Adipocyte (in vitro differentiated cells): ENCODE measurements at regions not wholly inside any gene's neighbourhood (a gene's known extent, or its start where the extent isn't known, plus 50 kb on each side); places are given as distances from the start of the nearest gene placed in this dataset.
"Not testable (repeated sequence)": the region's sequence is repeated elsewhere in the genome, so short reads cannot be mapped to it uniquely, and the experiment has no call there.

Source experiments
- DNase-seq: peaks from one replicate; pipeline ENCODE4 v3.0.0-alpha.2; 2015; ENCODE audit warnings: low read depth
- H3K27me3 ChIP-seq: replicated peaks from 2 replicates; pipeline ENCODE4 v1.7.0; 2013; ENCODE audit warnings: mild to moderate bottlenecking, low read length, moderate library complexity; ENCODE audit not compliant: control insufficient read depth, insufficient read depth
- H3K36me3 ChIP-seq: 2 replicates; pipeline ENCODE4 v1.7.0; 2013; ENCODE audit warnings: low read length, mild to moderate bottlenecking, moderate library complexity; ENCODE audit not compliant: control insufficient read depth, insufficient read depth, severe bottlenecking
- H3K4me1 ChIP-seq: 2 replicates; pipeline ENCODE4 v1.7.0; 2013; ENCODE audit warnings: mild to moderate bottlenecking, low read length, moderate library complexity; ENCODE audit not compliant: control insufficient read depth, insufficient read depth
- H3K4me3 ChIP-seq: 2 replicates; pipeline ENCODE4 v1.7.0; 2013; ENCODE audit warnings: mild to moderate bottlenecking, low read length, moderate library complexity
- H3K9ac ChIP-seq: 2 replicates; pipeline ENCODE4 v1.7.0; 2013; ENCODE audit warnings: mild to moderate bottlenecking, low read length, moderate library complexity
- H3K9me3 ChIP-seq: 2 replicates; pipeline ENCODE4 v1.7.0; 2013; ENCODE audit warnings: mild to moderate bottlenecking, low read length, moderate library complexity; ENCODE audit not compliant: control insufficient read depth

- Histone ChIP-seq H3K27me3 (no peaks in the 10 kb centered on the region), H3K9me3 (no peaks in the 10 kb centered on the region)
- DNase-seq: no peak
Observed at GRCh38 chr3:177778633-177779032, 581.4 kb upstream of the TBL1XR1 start.

DNA sequence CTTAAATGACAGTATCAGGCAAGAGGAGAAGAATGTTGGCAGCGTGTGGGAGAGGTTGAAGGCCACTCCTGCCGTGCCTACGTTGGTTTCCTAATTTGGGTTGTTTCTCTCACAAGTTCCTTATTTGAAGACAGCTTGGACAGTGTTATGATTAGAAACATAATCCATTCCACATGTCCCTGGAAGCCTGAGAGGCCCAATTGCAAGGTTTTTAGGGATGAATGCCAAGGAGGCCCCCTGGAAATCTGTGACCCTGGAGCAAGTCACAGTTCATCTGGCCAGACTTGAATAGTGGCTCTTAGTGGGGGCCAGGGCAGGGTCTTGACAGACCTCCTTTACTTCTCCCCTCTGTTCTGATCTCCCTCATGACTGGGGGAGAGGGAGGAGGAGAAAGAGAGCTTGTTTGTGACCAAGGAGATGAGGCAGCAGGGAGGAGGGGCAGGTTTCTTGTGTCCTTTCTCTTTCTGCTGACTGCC, 584.4 kb upstream of the TBL1XR1 start:
- Histone ChIP-seq H3K9ac (peak overlapping the region; percentile 74), H3K9me3 (no peaks in the 10 kb centered on the region)
- DNase-seq: peak; percentile 92

More at GRCh38 chr3:177778633-177779032, 581.4 kb upstream of the TBL1XR1 start:
- H3K4me1 ChIP-seq: peaks cover 32% of the 10 kb centered on the region
- no peak overlapping the region for H3K9ac ChIP-seq
- no peak overlapping the region for H3K4me3 ChIP-seq
- no peaks in the 10 kb centered on the region for H3K36me3 ChIP-seq

DNA sequence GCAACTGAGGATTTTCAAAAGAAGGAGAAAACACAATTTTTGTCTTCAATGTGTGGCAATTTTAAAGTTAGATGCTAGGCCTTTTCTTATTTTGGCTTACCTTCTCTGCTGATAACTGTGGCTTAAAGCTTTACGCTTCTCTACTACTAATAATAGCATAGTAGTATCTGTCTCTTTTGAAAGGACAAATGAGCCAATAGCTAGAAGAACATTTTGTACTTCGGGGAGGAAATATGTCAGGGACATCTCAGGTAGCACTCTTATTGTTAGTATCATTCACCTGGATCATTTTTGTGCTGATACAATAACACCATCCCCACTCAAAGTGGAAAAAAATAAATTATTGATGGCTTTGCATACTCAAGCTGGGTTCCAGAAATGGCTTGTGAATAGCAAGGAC, 586.1 kb upstream of the TBL1XR1 start:
- Histone ChIP-seq H3K27me3 (no peaks in the 10 kb centered on the region), H3K9me3 (no peaks in the 10 kb centered on the region), H3K36me3 (no peaks in the 10 kb centered on the region), H3K9ac (no peak overlapping the region), H3K4me1 (peaks cover 20% of the 10 kb centered on the region), H3K4me3 (no peak overlapping the region)
- no peak for DNase-seq

More for the DNA sequence above, 584.4 kb upstream of the TBL1XR1 start:
- no peak overlapping the region for H3K4me3 ChIP-seq
- H3K27me3 ChIP-seq: no peaks in the 10 kb centered on the region
- H3K36me3 ChIP-seq: no peaks in the 10 kb centered on the region
- H3K4me1 ChIP-seq: peaks cover 24% of the 10 kb centered on the region

GRCh38 chr3:177783767-177784166, 586.5 kb upstream of the TBL1XR1 start:
- H3K4me3 ChIP-seq: no peak overlapping the region
- no peak overlapping the region for H3K9ac ChIP-seq
- H3K27me3 ChIP-seq: no peaks in the 10 kb centered on the region
- DNase-seq: no peak
- H3K9me3 ChIP-seq: no peaks in the 10 kb centered on the region
- peaks cover 20% of the 10 kb centered on the region for H3K4me1 ChIP-seq
- no peaks in the 10 kb centered on the region for H3K36me3 ChIP-seq

- peaks cover under 1% of the 10 kb centered on the region for H3K4me1 ChIP-seq
- H3K27me3 ChIP-seq: no peaks in the 10 kb centered on the region
- no peak overlapping the region for H3K4me3 ChIP-seq
- no peaks in the 10 kb centered on the region for H3K36me3 ChIP-seq
- DNase-seq: no peak
- H3K9me3 ChIP-seq: no peaks in the 10 kb centered on the region
- no peak overlapping the region for H3K9ac ChIP-seq
Observed at GRCh38 chr3:177787279-177788041, 590.2 kb upstream of the TBL1XR1 start.

DNA sequence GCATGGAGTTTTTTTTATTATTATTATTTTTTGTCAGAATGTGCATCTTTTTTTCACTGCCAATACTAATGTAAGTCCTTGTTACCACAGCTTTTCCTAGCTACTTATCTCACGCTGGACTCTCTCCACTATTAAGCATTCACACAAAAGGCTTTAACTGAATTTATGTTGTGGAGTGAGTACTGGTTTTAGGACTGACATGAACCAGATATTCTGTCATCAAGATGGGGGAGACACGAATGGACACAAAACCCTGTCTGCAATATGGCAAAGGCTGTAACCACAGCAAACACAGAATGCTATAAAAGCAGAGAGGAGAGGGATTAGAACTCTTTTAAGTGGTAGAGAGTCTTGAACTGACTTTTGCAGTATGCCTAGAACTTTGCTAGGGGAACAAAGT, 592.2 kb upstream of the TBL1XR1 start:
- Histone ChIP-seq H3K36me3 (no peaks in the 10 kb centered on the region), H3K9me3 (no peaks in the 10 kb centered on the region), H3K9ac (no peak overlapping the region), H3K4me3 (no peak overlapping the region), H3K4me1 (no peaks in the 10 kb centered on the region), H3K27me3 (no peaks in the 10 kb centered on the region)
- no peak for DNase-seq

GRCh38 chr3:177792311-177793030, 595.2 kb upstream of the TBL1XR1 start:
- H3K9me3 ChIP-seq: no peaks in the 10 kb centered on the region
- no peaks in the 10 kb centered on the region for H3K36me3 ChIP-seq
- no peak overlapping the region for H3K9ac ChIP-seq
- no peak overlapping the region for H3K4me3 ChIP-seq
- peaks cover under 1% of the 10 kb centered on the region for H3K4me1 ChIP-seq
- no peaks in the 10 kb centered on the region for H3K27me3 ChIP-seq
- DNase-seq: peak; percentile 41

DNA sequence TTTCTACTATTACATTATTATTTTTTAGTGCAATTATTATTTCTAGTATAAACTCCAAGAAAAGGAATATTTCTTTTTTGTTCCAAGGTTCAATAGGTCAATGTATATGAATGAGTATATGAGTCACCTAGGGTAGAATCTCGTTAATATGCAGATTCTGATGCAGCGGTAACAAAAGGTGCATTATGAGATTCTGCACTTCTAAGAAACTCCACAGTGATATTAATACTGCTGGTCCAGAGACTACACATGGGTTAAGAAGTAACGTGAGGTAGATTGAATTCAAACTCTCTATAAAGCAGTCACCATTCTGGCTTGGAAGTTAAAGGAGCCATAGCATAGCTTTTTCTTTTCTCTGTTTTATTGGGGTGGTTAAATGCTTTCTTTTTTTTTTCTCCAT, 596.2 kb upstream of the TBL1XR1 start:
- Histone ChIP-seq H3K9ac (no peak overlapping the region), H3K4me1 (peaks cover 6% of the 10 kb centered on the region), H3K27me3 (no peaks in the 10 kb centered on the region), H3K9me3 (no peaks in the 10 kb centered on the region), H3K4me3 (no peak overlapping the region), H3K36me3 (no peaks in the 10 kb centered on the region)
- no peak for DNase-seq

DNA sequence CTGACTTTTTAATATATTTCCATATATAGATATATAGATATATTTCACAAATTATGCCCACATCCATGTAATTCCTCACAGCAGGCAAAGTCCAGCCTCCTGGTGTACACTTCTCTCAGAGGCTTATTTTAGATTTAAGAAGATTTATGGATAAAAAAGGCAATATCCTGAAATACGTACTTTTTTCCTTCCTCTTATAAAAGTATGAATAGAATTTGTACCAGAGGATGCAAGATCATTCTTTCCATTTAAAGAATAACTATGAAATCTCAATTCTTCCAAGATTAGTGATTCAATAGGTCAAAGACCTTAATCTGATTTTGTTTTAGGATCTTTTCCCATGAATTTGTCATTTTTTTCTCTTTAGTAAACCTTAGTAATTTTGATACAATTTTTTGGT, 597.9 kb upstream of the TBL1XR1 start:
- Histone ChIP-seq H3K4me1 (peaks cover 6% of the 10 kb centered on the region), H3K9ac (peak overlapping the region; percentile 31)

GRCh38 chr3:177795859-177796258, 598.6 kb upstream of the TBL1XR1 start:
- no peaks in the 10 kb centered on the region for H3K27me3 ChIP-seq
- H3K4me3 ChIP-seq: no peak overlapping the region
- peak overlapping the region; percentile 31 for H3K9ac ChIP-seq
- no peaks in the 10 kb centered on the region for H3K36me3 ChIP-seq
- peaks cover 6% of the 10 kb centered on the region for H3K4me1 ChIP-seq
- DNase-seq: no peak
- no peaks in the 10 kb centered on the region for H3K9me3 ChIP-seq

More for the DNA sequence above, 597.9 kb upstream of the TBL1XR1 start:
- no peaks in the 10 kb centered on the region for H3K36me3 ChIP-seq
- H3K27me3 ChIP-seq: no peaks in the 10 kb centered on the region
- peak; percentile 27 for DNase-seq
- H3K4me3 ChIP-seq: no peak overlapping the region
- H3K9me3 ChIP-seq: no peaks in the 10 kb centered on the region

- not testable (repeated sequence) for H3K9ac ChIP-seq, H3K4me3 ChIP-seq, H3K4me1 ChIP-seq, H3K9me3 ChIP-seq, H3K36me3 ChIP-seq, H3K27me3 ChIP-seq
- peak; percentile 64 for DNase-seq
Observed at GRCh38 chr3:177800147-177800546, 602.9 kb upstream of the TBL1XR1 start.
